ENCODE measurements at regions not wholly inside any gene's neighbourhood (a gene's known extent, or its start where the extent isn't known, plus 50 kb on each side); places are given as distances from the start of the nearest gene placed in this dataset.

DNA sequence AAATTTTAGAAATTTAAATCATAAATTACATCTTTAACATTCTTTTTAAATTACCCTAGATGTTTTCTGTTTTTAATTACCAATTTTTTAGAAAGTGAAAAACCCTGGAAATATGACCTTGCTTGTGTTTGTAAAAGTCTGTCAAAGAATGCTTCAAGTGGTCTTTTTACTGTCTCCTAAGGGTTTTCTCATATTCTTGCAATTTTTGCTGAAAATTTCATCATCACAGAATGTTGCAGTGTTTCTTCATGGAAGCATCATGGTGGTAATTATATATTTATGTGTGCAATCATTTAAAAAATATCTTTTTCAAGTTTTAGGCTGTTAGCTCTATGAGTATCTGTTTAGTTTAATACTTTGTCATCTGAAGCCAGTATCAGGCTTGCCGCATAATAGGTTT is 178.2 kb downstream of the HDGFL1 start:
- H3K4me1 Mint-ChIP-seq (ENCODE audit: unreplicated experiment), result peaks cover 13% of the 10 kb centered on the region
- no peaks in the 10 kb centered on the region for H3K36me3 Mint-ChIP-seq

DNA sequence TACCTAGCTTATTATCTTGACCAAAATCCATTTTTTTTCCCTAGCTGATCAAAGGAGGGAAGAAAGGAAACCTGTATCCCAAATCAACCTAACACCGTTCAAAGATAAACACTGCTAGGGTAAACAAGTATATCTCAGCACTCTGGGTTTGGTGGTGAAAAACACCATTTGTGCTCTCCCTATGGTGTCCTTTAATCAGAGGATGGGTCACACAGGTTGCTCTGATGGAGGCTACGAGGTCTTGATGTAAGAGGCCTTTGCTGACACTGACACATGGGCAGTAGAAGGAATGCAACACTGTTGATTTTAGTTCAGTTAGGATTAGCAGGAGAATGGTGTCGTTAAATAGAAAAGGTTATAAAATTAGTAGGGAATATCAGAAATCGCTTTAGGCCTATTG is 179.3 kb downstream of the HDGFL1 start:
- Mint-ChIP-seq H3K27me3 (no peaks in the 10 kb centered on the region), H3K9me3 (peaks cover 6% of the 10 kb centered on the region), H3K4me3 (no peak overlapping the region), H3K27ac (no peak overlapping the region), H3K4me1 (ENCODE audit: unreplicated experiment) (peaks cover 13% of the 10 kb centered on the region), H3K36me3 (no peaks in the 10 kb centered on the region)
- DNase-seq (ENCODE audit: extremely low spot score, unreplicated experiment), result no peak
- TF ChIP-seq, protein P1, sequence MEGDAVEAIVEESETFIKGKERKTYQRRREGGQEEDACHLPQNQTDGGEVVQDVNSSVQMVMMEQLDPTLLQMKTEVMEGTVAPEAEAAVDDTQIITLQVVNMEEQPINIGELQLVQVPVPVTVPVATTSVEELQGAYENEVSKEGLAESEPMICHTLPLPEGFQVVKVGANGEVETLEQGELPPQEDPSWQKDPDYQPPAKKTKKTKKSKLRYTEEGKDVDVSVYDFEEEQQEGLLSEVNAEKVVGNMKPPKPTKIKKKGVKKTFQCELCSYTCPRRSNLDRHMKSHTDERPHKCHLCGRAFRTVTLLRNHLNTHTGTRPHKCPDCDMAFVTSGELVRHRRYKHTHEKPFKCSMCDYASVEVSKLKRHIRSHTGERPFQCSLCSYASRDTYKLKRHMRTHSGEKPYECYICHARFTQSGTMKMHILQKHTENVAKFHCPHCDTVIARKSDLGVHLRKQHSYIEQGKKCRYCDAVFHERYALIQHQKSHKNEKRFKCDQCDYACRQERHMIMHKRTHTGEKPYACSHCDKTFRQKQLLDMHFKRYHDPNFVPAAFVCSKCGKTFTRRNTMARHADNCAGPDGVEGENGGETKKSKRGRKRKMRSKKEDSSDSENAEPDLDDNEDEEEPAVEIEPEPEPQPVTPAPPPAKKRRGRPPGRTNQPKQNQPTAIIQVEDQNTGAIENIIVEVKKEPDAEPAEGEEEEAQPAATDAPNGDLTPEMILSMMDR (conservative IDR thresholded peaks at IDR 0.05), result no peak

More for the DNA sequence above, 178.2 kb downstream of the HDGFL1 start:
- Mint-ChIP-seq H3K4me3 (no peak overlapping the region), H3K27me3 (no peaks in the 10 kb centered on the region), H3K27ac (no peak overlapping the region), H3K9me3 (peaks cover 8% of the 10 kb centered on the region)
- no peak for DNase-seq (ENCODE audit: extremely low spot score, unreplicated experiment)
- TF ChIP-seq, protein P1 (conservative IDR thresholded peaks at IDR 0.05), result no peak

DNA sequence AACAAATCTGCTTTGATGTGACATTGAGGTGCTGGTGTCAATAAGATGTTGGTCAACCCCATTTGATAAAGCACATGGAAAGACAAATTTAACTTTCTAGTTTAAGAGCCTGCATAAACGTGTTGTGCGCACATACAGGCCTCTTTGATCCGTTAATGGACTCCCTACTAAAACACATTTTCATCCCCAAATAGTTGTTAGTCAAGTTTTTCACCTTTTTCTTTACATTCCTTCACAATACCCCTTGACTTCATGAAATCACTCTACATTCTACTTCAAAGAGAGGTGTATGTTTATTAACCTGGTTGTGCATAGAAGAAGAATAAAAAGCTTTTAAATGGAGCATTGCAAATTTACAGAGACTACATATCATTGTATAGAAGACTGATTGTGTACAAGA is 180.3 kb downstream of the HDGFL1 start:
- Mint-ChIP-seq H3K9me3 (peaks cover 6% of the 10 kb centered on the region), H3K4me3 (no peak overlapping the region), H3K27ac (no peak overlapping the region), H3K27me3 (no peaks in the 10 kb centered on the region), H3K36me3 (no peaks in the 10 kb centered on the region), H3K4me1 (ENCODE audit: unreplicated experiment) (peaks cover 13% of the 10 kb centered on the region)
- DNase-seq (ENCODE audit: extremely low spot score, unreplicated experiment), result no peak
- TF ChIP-seq, protein P1 (conservative IDR thresholded peaks at IDR 0.05), result no peak

DNA sequence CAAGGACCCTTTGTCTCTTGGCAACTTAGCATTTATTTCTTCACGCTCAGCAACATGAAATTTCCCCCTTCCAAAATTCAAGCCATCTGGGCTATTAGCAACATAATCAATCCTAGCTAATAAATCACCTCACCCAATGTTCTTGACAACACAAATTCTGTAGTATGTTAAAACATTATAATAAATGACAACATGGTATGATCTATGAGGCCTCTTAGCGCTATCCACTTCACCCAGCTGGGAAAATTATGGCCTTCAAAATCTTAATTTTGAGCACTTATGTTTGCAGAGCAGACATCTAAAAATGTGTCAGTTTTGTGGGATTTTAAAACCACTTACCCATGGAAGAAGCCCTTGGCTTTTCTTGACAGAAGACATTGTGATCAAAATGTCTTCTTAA is 181.9 kb downstream of the HDGFL1 start:
- Mint-ChIP-seq H3K9me3 (peaks cover 6% of the 10 kb centered on the region), H3K27me3 (no peaks in the 10 kb centered on the region), H3K4me3 (no peak overlapping the region), H3K36me3 (no peaks in the 10 kb centered on the region), H3K27ac (no peak overlapping the region), H3K4me1 (ENCODE audit: unreplicated experiment) (peaks cover 13% of the 10 kb centered on the region)
- no peak for DNase-seq (ENCODE audit: extremely low spot score, unreplicated experiment)
- TF ChIP-seq, protein P1 (conservative IDR thresholded peaks at IDR 0.05), result no peak

DNA sequence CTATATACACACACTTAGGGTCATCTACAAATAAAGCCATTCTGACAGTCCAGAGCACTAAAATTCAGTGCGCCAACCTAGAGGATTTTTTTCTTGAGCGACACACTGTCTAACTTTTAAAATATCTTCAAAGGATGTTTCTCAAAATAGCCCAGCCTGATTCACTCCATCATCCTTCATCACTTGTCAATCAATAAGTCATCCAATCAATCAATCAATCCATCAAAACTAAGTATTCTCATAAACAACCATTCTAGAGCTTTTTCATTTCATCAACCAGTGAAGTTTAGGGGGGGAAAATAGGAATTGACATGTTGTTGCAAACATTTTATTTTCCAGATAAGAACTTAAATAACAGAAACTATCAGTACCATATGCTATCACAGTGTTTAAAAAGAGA is 183.2 kb downstream of the HDGFL1 start:
- Mint-ChIP-seq H3K4me1 (ENCODE audit: unreplicated experiment) (peaks cover 13% of the 10 kb centered on the region), H3K9me3 (peaks cover 6% of the 10 kb centered on the region), H3K27ac (no peak overlapping the region), H3K4me3 (no peak overlapping the region), H3K36me3 (no peaks in the 10 kb centered on the region), H3K27me3 (no peaks in the 10 kb centered on the region)
- no peak for DNase-seq (ENCODE audit: extremely low spot score, unreplicated experiment)
- TF ChIP-seq, protein P1 (conservative IDR thresholded peaks at IDR 0.05), result no peak

DNA sequence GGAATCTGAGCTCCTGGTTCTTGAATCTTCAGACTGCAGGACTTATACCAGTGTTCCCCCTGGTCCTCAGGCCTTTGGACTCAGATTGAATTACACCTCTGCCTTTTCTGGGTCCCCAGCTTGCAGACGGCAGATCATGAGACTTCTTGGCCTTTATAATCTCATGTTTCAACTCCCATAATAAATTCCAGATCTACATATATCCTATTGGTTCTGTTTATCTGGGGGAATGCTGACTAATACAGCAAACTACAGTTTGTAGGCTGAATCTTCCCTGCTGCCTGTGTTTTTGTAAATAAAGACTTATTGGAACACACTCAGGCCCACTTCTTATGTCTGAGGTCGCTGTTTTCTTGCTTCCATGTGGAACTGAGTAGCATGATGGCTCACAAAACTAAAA is 184.7 kb downstream of the HDGFL1 start:
- H3K27me3 Mint-ChIP-seq, result no peaks in the 10 kb centered on the region
- H3K4me1 Mint-ChIP-seq (ENCODE audit: unreplicated experiment), result peaks cover 22% of the 10 kb centered on the region
- peaks cover under 1% of the 10 kb centered on the region for H3K9me3 Mint-ChIP-seq
- no peak for DNase-seq (ENCODE audit: extremely low spot score, unreplicated experiment)
- no peak overlapping the region for H3K4me3 Mint-ChIP-seq
- no peaks in the 10 kb centered on the region for H3K36me3 Mint-ChIP-seq
- TF ChIP-seq, protein P1 (conservative IDR thresholded peaks at IDR 0.05), result no peak
- no peak overlapping the region for H3K27ac Mint-ChIP-seq

Data from type B pancreatic cell (in vitro differentiated cells).